ENCODE measurements at regions not wholly inside any gene's neighbourhood (a gene's known extent, or its start where the extent isn't known, plus 50 kb on each side); places are given as distances from the start of the nearest gene placed in this dataset.

DNA sequence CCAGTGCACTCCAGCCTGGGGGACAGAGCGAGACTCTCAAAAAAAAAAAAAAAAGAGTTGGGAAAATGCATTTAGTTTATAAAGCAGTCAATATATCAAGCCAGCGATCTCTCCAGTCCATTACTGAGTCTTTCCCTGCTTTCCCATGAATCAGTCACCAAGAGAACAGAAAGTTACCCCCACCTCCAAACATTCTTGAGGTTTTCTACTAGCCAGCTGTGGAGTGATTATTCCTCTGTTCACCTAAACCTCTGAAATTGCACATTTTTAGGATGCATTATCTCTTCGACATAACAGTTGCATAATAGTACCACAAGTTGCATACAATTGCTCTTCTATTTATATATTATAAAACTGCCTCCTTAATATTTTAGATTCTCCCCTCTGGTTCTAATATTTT lies 134.8 kb upstream of the DIO3 start:
- no peak for DNase-seq

DNA sequence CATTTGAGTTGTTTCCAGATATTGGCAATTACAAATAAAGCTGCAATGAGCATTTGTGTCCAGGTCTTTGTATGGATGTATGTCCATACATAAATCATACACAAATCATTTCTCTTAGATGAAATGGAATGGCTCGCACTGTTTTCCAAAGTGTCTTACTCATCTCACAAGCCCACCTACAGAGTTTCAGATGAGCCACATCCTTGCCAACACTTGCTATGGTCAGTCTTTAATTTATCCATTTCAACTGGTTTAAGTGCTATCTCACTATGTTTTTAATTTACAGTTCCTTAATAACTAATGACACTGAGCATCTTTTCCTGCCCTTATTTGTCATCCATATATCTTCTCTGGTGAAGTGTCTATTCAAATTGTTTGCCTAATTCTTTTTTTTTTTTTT lies 132.9 kb upstream of the DIO3 start:
- no peak for DNase-seq

DNA sequence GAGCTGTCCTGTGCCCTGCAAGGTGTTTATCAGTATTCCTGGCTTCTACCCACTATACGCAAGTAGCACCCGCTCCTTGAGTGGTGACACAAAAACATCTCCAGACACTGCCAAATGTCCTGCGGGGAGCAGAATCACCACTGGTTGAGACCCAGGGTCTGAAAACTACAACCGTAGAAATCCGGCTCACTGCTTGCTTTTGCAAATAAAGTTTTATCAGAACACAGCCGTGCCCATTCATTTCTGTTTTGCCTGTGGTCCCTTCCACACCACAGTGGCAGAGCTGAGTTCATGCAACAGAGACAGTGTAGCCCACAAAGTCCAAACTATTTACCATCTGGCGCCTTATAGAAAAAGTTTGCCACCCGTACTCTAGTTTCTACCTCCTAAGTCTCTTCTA lies 125.7 kb upstream of the DIO3 start:
- no peak for DNase-seq

DNA sequence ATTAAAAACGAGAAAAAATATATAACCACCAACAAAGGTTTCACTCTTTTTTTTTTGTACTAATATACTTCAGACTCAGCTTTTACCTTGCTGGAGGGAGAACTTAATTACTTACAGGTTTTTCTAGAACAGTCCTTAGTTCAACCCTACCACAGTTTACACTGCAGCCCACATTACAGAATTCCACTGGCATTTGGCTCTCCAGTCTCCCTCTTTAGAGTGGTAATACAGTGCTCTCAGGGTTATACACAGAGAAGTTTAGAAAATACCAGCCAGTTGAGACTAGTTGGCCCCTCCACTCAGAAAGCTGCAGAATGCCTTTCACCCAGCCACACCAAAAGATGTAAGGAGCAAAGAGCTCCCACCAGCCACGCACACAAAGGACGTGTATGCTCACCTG lies 122.3 kb upstream of the DIO3 start:
- no peak for DNase-seq

DNA sequence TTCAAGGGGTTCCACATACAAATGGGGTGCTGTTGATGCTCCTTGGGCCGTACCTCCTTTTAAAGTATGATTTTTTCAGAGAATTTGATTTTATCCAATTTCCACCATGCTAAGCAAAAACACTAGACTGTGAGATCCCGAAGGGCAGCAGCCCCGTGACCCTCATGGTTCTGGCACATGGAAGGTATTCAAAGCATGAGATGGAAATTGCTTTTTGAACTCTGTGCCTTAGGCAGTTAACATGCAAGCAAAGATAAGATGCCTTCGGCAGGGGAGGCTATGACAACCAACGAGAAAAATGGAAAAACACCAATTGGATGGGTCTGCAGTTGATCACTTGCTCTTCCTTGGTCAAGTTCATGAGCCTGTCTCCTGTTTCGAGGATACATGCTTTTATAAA lies 120.8 kb upstream of the DIO3 start:
- no peak for DNase-seq

DNA sequence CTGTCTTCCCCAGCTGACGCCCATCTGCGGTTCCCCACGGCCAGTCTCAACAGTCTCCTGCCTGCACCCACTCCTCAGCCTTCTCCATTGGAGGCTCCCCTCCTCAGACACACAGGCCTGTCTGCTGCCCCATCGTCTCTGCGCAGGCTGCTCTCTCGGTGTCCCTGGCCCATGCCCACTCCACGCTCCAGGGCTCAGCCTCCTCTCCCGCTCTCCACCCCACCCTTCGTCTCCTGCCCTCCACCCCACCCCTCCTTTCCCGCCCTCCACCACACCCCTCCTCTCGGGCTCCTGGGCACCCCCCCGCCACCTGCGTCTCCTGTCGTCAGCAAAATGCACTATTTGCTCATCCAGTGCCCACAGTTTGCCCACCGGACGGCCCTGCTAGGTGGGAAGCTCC lies 119.6 kb upstream of the DIO3 start:
- DNase-seq = no peak

DNA sequence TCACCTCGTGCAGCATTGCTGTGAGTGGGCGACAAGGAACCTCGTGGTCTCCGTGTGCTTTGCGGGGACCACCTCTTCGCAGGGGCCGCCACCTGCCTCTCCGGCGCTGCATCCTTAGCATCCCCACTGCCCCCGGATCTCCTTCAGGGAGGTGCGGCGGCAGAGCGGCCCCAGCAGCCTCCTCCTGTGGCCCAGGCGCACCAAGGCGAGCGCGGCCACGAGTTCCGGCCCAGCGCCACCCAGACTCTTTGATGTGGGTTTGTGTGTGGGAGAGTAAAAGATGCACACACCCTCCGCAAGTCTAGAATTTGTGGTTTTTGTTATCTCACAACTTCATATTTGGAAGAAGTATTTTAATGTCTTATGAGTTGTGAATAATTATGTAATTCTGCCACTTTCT lies 118.8 kb upstream of the DIO3 start:
- DNase-seq = no peak

DNA sequence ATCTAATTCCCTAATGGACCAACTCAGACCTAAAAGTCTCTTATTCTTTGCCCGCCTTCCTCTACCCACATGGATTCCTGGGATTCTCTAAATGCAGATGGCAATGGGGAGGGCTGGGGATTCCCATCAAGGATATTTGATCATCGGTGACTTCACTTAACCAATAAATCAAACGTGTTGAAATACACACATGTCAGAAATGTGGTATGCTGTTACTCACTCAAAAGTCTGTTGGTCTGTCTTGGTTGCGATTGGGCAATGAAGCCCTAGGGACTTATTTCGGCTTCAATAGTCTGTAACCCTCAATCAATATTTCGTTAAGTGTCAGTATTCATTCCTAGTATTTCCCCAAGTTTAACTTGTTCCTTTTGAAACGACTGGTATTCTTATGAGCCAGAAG lies 117.2 kb upstream of the DIO3 start:
- no peak for DNase-seq

DNA sequence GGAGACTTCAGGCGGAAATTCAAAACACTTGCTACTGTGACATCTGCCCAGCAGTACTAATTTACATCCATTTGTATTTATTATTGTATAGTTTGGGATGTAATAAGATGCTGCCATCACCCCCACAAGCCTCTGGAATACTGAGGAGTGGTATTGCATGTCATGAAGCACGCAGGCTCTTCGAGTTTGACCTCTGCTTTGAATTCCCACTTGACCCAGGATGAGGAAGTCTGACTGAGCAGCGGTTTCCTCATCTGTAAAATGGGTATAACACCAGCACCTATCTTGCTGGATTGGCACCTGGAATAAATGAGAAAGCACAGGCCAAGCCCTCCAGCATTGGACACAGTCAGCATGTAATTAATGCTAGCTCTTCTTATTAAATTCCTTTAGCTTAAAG lies 116.0 kb upstream of the DIO3 start:
- DNase-seq = no peak

DNA sequence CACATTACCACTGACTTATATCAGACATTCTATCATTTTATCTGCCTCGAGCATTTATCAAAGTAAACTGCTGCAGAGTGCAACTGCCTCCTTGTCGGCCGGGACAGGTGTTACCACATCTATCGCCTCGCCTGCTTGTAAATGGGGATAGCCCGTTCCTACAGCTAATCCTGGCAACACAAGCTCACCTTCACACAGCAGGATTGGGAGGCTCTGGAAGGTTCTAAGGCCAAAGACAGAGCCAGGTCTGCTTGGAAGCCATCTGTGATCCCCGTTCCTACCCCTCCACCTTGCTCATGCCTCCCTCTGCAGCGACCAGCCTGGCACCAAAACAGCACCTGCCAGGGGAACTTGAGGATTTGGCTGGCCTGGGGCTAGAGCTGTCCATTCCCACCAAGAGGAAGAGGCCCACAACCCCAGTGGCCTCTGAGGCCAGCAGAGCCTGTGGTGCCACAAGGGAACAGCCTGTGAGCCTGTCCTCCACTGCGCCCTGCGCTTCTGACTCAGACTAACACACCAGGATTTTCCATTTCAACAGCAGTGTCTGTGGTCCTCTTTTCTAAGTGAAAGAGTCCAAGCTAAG lies 114.8 kb upstream of the DIO3 start:
- DNase-seq = no peak

DNA sequence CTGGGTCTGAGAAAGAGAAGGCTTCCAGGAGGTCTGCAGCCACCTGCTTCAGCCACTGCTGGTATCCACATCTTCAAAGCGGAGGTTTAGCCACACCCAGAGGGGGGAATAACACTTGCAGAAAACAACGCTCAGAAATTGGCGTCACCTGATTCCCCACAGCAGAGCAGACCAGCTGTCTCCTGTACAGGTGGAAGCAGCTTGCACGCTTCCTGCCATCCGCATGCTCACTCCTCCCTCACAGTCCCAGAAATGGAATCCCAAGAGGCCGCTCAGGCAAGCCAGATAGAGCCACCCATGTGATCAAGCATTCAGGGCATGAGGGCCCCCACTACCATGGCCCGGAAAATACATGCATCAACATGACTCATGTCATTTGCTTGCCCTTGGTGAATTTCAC lies 112.2 kb upstream of the DIO3 start:
- DNase-seq = no peak

DNA sequence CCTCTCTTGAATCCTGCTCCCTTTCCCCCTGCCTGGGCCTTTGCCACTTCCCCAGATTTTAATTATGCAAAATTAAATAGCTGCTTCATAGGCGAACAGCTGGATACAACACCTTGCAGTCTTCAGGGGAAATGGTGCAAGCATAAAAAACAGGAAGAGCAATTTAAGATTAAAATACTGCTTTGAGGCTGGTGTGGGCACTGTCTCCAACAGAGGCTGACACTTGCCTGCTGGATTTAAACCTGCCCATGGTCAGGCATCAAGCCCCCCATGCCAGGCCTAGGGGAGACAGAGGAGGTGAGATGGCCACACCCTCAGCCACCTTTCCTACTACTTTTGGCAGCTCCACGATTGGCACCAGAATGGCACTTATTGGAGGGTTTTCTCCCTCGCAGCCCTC lies 110.1 kb upstream of the DIO3 start:
- DNase-seq = no peak

DNA sequence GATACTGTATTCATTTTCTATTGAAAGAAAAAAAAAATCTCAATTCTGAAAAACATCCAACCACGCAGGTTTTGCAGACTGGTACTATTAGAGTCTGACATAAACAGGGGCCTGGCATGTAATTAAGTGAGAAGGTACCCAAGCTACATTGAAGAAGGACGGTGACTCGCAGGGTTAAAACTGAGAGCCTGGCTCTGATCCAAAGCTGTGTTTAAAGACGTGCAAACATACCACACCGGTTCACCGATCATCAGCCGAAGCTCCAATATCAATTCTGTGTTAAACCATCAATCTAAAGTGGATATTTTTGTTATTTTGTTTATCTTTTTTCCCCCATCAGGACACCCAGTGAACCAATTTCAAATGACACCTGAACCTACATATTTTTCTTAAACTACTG lies 108.1 kb upstream of the DIO3 start:
- no peak for DNase-seq

DNA sequence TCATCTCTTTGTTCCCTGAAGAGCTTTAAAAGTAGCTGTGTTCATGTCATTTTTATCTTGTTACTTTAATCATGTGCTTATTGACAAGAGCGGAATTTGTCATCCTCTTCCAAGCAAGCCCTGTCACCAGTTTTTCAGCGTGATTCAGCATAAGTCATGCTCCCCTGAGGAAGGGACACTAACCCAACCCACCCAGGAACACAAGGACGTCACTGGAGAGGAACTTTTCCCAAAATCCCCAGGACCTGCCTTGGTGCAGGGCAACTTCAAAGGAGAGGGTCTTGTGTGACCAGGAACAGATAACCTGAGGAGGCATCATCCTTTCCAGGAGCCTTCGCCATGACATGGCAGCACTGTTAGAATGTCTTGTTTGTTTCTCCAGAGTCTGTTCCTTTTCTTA lies 107.1 kb upstream of the DIO3 start:
- DNase-seq = no peak

DNA sequence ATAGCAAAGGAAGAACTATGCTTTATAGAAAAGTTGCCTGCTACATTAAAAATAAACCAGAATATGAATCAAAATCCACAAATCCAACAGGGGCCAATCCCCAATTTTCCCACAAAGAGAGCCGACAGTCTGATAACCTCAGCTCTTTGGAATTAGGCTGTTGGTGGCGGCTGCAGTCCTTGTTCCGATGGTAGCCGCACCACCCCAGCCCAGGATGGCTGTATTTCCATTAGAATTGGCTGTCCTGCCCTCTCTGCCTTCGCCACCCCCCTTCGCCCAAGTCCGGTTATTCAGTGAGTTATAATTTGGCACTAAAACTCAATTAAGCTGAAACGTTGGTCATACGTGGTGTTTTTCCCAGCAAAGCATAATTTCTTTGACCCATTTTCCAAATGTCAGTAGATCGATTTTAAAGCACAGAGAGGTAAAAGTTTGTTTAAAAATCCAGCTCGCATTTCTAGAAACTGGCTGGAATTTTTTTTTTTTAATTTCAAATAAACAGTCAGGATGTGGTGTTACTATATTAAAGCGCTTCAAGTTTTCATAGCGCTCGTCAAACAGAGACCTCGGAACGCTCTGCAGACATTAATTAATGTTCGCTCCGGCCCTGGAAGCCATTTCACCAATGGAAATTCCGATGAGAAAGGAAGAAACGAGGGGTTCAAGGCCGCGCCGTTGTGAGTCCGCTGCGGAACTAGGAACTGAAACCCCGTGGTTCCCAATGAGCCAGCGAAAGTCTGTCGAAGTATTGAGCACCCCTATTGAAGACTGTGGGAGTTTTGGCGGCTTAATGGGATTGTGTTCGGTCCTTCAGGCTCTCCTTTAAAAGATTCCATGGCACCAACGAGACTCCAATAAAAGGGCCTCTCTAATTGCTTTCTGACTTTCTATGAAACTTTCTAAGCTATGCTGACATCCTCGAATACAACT lies 104.8 kb upstream of the DIO3 start:
- no peak for DNase-seq

DNA sequence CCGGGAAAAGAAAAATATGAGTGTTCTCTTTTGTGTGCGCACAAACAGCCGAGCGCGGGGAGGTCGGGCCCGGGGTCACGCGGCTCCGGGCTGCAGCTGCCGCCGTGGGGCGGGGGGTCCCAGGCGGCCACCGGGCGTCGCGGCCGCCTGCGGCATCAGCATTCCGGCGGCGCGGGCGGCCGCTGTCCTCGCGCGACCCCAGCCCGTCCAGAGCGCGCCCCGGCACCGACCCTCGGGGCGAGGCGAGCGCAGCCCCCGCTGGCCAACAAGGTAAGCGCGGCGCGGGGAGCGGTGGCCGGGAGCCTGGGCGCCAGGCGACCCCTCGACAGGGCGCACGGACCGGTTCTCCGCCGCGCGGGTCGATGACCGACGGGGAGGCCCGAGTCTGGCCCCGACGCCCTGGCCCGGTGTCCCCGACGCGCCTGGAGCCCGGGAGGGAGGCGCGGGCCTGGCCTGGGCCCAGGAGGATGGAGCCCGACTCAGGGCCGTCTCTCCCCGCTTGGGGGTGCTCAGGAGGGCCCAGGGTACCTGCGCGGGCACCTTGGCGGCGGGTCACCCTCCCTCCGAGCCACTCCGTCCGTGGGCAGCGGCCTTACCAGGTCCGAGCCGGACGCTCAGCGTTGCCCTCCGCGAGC lies 103.9 kb upstream of the DIO3 start:
- DNase-seq = no peak

DNA sequence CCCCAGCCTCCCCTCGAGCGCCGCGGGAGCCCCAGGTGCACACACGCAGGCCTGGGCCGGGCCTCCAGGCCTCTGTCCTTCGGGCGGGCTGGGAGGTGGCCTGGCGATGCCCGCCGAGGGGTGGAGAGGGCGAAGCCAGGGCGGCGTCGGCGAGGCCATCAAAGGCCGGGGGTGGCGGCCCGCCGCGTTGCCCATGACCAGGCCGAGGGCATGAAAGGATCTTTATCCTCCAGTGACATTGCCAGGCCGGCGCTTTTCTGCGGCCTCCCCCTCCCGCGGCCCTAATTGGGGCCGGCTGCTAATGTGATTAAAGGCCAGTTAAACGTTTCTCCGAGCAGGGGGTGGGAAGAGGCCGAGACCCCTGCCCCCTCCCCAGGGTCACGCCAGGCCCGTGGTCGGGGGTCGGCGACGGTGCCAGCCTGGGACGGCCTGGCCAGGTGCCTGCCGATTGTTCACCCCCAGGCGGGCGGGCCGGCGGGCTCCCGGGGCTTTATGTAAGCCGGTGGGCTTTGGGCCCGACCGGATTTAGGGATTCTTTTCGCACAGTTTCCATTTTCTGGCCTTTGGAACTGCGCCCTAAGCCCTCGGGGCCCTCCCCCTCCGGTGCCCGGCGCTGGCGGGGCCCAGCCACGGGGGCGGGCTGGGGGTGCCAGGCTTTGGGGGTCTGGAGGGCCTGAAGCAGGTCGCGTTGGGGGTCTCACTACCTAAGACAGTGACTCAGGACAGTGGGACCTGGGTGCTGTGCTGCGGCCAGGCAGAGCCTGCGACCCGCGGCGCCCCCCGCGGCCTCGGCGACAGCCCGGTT lies 103.2 kb upstream of the DIO3 start:
- DNase-seq = no peak

DNA sequence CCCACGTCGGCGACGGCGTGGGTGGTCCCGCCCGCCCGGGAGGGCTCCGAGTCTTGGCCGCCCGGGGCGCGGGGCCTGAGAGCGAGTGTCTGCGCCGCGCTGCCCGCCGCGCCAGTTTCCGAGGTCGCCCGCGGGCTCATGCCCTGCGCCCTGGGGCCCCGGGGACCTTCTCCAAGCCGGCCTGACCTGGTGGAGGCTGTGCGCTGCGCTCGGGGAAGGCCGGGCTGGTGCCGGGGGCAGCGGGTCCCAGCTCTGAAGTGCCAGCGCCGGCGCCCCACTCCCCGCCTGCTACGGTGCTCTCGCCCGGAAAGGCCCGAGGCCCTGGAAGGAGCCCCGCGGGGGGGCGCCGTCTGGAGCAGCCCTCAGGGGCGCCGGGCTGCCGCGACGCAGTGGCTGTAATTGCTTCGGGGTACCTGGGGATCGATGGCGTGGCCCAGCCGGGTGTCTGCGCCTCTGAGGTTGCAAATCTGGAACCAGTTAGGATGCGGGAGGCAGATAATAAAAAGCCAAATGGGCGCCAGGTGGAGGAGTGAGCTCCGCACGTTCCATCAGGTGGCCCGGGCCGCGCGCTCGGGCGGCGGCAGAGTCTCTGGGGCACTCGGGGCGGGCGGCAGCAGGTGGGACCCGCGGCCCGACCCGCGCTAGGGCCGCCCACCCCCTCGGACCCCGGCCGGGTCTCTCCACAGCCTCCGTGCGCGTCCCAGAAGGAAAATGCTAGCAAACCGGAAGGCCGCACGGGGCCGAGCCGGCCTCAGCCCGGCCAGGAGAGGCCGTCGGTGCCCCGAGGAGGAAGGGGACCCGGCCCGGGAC lies 102.3 kb upstream of the DIO3 start:
- no peak for DNase-seq

DNA sequence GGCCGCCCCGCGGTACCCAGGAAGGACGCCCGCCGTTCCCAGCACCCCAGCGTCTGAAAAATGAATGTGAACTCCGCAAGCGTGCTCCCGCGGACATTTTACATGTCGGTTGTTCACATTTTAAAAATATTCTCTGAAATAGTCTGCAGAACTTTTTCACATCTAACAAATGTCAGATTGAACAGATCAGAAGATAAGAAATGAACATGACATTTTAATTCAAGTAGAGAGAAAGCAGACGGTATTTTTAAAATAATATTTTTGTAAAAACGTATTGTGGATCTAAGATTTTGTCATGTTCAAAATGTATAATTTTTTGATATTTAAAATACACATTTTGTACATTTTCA lies 101.8 kb upstream of the DIO3 start:
- no peak for DNase-seq

DNA sequence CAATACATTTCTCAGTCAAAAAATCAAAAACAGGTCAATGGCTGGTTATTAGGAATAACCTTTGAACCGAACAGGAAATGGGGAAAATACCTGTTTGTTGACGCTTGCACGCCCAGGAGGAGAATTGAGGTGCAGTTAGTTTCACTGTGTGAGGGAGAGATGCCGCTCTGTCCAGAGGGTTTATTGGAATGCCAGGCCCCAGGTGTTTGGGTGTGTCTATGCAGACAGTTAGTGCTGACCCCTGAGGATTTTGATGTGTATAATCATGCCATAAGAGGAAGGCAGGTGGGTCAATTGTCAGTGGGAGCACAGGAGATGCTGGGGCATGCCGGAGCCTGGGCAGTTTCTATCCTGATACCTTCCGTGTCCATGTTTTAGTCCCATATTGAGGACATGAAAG lies 100.8 kb upstream of the DIO3 start:
- DNase-seq = no peak

DNA sequence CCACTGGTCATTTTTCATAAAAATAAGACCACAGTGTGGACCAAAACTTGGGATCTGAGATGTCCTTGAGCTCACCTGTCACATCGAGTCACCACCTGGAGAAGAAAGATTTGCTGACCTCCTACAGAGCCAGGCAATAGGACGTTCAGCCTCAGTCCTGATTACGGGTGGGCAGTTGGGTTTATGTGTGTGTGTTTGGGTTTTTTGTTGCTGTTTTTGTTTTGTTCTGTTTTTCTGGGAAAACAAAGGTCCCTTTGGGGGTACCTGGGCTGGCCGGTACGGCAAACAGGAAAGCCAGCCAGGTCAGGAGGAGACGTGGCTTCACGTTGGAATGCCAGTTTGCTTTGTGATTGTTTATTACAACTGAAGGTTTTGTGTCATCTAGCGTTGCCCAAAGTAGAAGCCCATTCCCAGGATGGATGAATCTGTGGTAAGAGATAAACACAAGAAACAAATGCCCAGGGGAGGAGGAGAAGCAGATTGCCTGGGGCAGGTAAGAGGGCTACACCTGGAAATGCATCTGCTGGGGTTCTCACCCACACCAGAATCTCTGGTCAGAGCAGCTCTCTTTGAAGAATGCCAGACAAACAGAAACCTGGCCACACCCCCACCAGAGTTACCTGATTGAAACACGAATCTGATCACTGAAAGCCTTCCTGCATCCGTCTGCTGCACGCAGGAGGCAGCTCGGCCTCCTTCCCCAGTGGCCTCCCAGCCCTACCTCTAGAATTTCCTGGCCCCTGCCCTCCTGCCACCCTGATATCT lies 100.1 kb upstream of the DIO3 start:
- DNase-seq = no peak

DNA sequence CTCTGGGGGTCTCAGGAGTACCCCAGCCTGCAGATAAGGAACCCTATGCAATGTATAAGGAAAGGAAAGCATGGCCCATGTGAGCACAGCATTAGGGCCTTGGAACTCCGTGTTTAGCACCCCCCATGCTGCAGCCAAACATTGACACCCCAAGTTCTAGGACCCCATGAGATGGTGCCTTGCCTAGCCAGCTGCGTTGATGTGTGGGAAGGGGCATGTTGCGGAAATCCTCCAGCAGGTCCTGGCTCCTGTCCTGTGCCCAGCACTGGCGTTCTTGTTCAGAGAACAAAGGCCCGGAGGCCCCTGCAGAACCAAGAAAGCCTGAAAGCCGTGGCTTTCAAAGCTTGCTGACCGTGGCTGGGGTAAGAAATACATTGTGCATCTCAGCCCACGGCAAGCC lies 99.4 kb upstream of the DIO3 start:
- no peak for DNase-seq
